ENCODE measurements at regions not wholly inside any gene's neighbourhood (a gene's known extent, or its start where the extent isn't known, plus 50 kb on each side); places are given as distances from the start of the nearest gene placed in this dataset.

GRCh38 chr7:84800846-84801245 is 386.0 kb downstream of the SEMA3D start:
- Histone ChIP-seq H3K27me3 (no peaks in the 10 kb centered on the region), H3K27ac (no peak overlapping the region), H3K4me3 (no peak overlapping the region), H3K9me3 (ENCODE audit: low read depth) (no peaks in the 10 kb centered on the region), H3K36me3 (no peaks in the 10 kb centered on the region), H3K4me1 (ENCODE audit: low read depth) (no peaks in the 10 kb centered on the region)
- no peak for DNase-seq (ENCODE audit: low read depth in 1 of 2, low spot score in 1 of 2)
- no peak for TF ChIP-seq CTCF (IDR thresholded peaks at IDR 0.05; ENCODE audit: low read depth, low read length)

GRCh38 chr7:84799106-84799505 is 387.8 kb downstream of the SEMA3D start:
- H3K27me3 ChIP-seq, result no peaks in the 10 kb centered on the region
- H3K4me3 ChIP-seq, result no peak overlapping the region
- H3K4me1 ChIP-seq (ENCODE audit: low read depth), result no peaks in the 10 kb centered on the region
- H3K27ac ChIP-seq, result no peak overlapping the region
- no peak for TF ChIP-seq CTCF (IDR thresholded peaks at IDR 0.05; ENCODE audit: low read depth, low read length)
- peak in 1 of 2 donors; percentile 25 for DNase-seq (ENCODE audit: low read depth in 1 of 2, low spot score in 1 of 2)
- no peaks in the 10 kb centered on the region for H3K9me3 ChIP-seq (ENCODE audit: low read depth)
- no peaks in the 10 kb centered on the region for H3K36me3 ChIP-seq

GRCh38 chr7:84792231-84792893 is 394.5 kb downstream of the SEMA3D start:
- DNase-seq (ENCODE audit: low read depth in 1 of 2, low spot score in 1 of 2), result no peak
- no peak for TF ChIP-seq CTCF (IDR thresholded peaks at IDR 0.05; ENCODE audit: low read depth, low read length)
- H3K27ac ChIP-seq, result no peak overlapping the region
- H3K27me3 ChIP-seq, result no peaks in the 10 kb centered on the region
- H3K36me3 ChIP-seq, result no peaks in the 10 kb centered on the region
- no peak overlapping the region for H3K4me3 ChIP-seq
- no peaks in the 10 kb centered on the region for H3K9me3 ChIP-seq (ENCODE audit: low read depth)
- H3K4me1 ChIP-seq (ENCODE audit: low read depth), result no peaks in the 10 kb centered on the region

- peak in 1 of 2 donors; percentile 76 for DNase-seq (ENCODE audit: low read depth in 1 of 2, low spot score in 1 of 2)
- no peak overlapping the region for H3K4me3 ChIP-seq
- no peaks in the 10 kb centered on the region for H3K27me3 ChIP-seq
- no peaks in the 10 kb centered on the region for H3K9me3 ChIP-seq (ENCODE audit: low read depth)
- no peaks in the 10 kb centered on the region for H3K4me1 ChIP-seq (ENCODE audit: low read depth)
- no peak for TF ChIP-seq CTCF (IDR thresholded peaks at IDR 0.05; ENCODE audit: low read depth, low read length)
- H3K27ac ChIP-seq, result no peak overlapping the region
- no peaks in the 10 kb centered on the region for H3K36me3 ChIP-seq
These were observed 396.0 kb downstream of the SEMA3D start for GRCh38 chr7:84790882-84791281.

GRCh38 chr7:84786073-84786472 is 400.8 kb downstream of the SEMA3D start:
- Histone ChIP-seq H3K4me1 (ENCODE audit: low read depth) (peaks cover 8% of the 10 kb centered on the region), H3K27ac (no peak overlapping the region), H3K27me3 (no peaks in the 10 kb centered on the region), H3K9me3 (ENCODE audit: low read depth) (no peaks in the 10 kb centered on the region), H3K4me3 (no peak overlapping the region), H3K36me3 (no peaks in the 10 kb centered on the region)
- no peak for DNase-seq (ENCODE audit: low read depth in 1 of 2, low spot score in 1 of 2)
- TF ChIP-seq CTCF (IDR thresholded peaks at IDR 0.05; ENCODE audit: low read depth, low read length), result no peak
